Mesendoderm (in vitro differentiated cells): ENCODE measurements at regions not wholly inside any gene's neighbourhood (a gene's known extent, or its start where the extent isn't known, plus 50 kb on each side); places are given as distances from the start of the nearest gene placed in this dataset.

ENCODE experiments used
- DNase-seq: peaks from one replicate; pipeline ENCODE4 v3.0.0; 2013
- H2AK5ac ChIP-seq: 2 replicates; pipeline ENCODE4 v1.6.1; 2013; ENCODE audit warnings: low read length, inconsistent platforms
- H2BK120ac ChIP-seq: 2 replicates; pipeline ENCODE4 v1.6.1; 2013; ENCODE audit warnings: low read depth, mild to moderate bottlenecking, low read length, moderate library complexity, mixed read lengths
- H2BK15ac ChIP-seq: replicated peaks from 2 replicates; pipeline ENCODE4 v1.6.1; 2013; ENCODE audit warnings: low read depth, mild to moderate bottlenecking, moderate library complexity
- H2BK5ac ChIP-seq: 2 replicates; pipeline ENCODE4 v1.6.1; 2013; ENCODE audit warnings: low read length, inconsistent platforms
- H3K18ac ChIP-seq: 2 replicates; pipeline ENCODE4 v1.6.1; 2013; ENCODE audit warnings: mild to moderate bottlenecking, low read length, mixed read lengths
- H3K23ac ChIP-seq: one replicate; pipeline ENCODE4 v1.6.1; 2013; ENCODE audit warnings: low read length
- H3K27ac ChIP-seq: 2 replicates; pipeline ENCODE4 v1.5.1; 2013; ENCODE audit warnings: low read depth, mild to moderate bottlenecking, inconsistent platforms, low read length, moderate library complexity
- H3K27me3 ChIP-seq: 2 replicates; pipeline ENCODE4 v1.6.1; 2013; ENCODE audit warnings: low read length, control low read depth, mild to moderate bottlenecking, inconsistent platforms; ENCODE audit not compliant: insufficient read depth, poor library complexity
- H3K36me3 ChIP-seq: 2 replicates; pipeline ENCODE4 v1.6.1; 2013; ENCODE audit warnings: low read length, inconsistent platforms; ENCODE audit not compliant: control insufficient read depth, insufficient read depth
- H3K4ac ChIP-seq: one replicate; pipeline ENCODE4 v1.6.1; 2013; ENCODE audit warnings: low read depth, mild to moderate bottlenecking, low read length, moderate library complexity
- H3K4me1 ChIP-seq: 2 replicates; pipeline ENCODE4 v1.6.1; 2013; ENCODE audit warnings: low read depth, low read length, inconsistent platforms; ENCODE audit not compliant: control insufficient read depth
- H3K4me2 ChIP-seq: 2 replicates; pipeline ENCODE4 v1.6.1; 2013; ENCODE audit warnings: low read length
- H3K4me3 ChIP-seq: 2 replicates; pipeline ENCODE4 v1.5.1; 2013; ENCODE audit warnings: mild to moderate bottlenecking, low read length
- H3K56ac ChIP-seq: one replicate; pipeline ENCODE4 v1.6.1; 2013; ENCODE audit warnings: low read length
- H3K79me1 ChIP-seq: 2 replicates; pipeline ENCODE4 v1.6.1; 2013; ENCODE audit warnings: low read length, inconsistent platforms
- H3K79me2 ChIP-seq: 2 replicates; pipeline ENCODE4 v1.6.1; 2013; ENCODE audit warnings: mild to moderate bottlenecking, low read length; ENCODE audit not compliant: control insufficient read depth, insufficient read depth
- H3K9ac ChIP-seq: 2 replicates; pipeline ENCODE4 v1.6.1; 2013; ENCODE audit warnings: low read length, inconsistent platforms
- H4K5ac ChIP-seq: one replicate; pipeline ENCODE4 v1.6.1; 2013; ENCODE audit warnings: low read length
- H4K8ac ChIP-seq: one replicate; pipeline ENCODE4 v1.6.1; 2013; ENCODE audit warnings: low read depth, mild to moderate bottlenecking, control low read depth, low read length, moderate library complexity
- WGBS: extraction: QIAGEN DNeasy Blood & Tissue Kit; methylation state at CpG from one replicate; pipeline ENCODE4 v1.1.7; 2013; ENCODE audit warnings: low lambda C conversion rate, missing lambda C conversion rate; ENCODE audit not compliant: insufficient coverage; ENCODE audit errors: extremely low coverage; 5-methylcytosine and 5-hydroxymethylcytosine counted together

GRCh38 chr4:25563071-25563564, 92.5 kb upstream of the SLC34A2 start:
- Histone ChIP-seq H2BK15ac (no peak overlapping the region), H3K4me1 (no peaks in the 10 kb centered on the region), H3K79me1 (no peaks in the 10 kb centered on the region), H3K79me2 (no peaks in the 10 kb centered on the region), H3K9ac (no peak overlapping the region), H3K4me2 (no peak overlapping the region), H3K27ac (no peak overlapping the region), H3K4me3 (no peak overlapping the region), H3K23ac (no peak overlapping the region), H4K8ac (no peak overlapping the region), H3K18ac (no peak overlapping the region), H2AK5ac (no peak overlapping the region), H3K27me3 (no peaks in the 10 kb centered on the region), H3K56ac (no peak overlapping the region), H4K5ac (no peak overlapping the region), H3K4ac (no peak overlapping the region), H3K36me3 (no peaks in the 10 kb centered on the region), H2BK5ac (no peak overlapping the region), H2BK120ac (no peak overlapping the region)
- WGBS = no CpG with 5 or more reads among the region's 8 CpGs
- no peak for DNase-seq

GRCh38 chr4:25564836-25565235, 90.8 kb upstream of the SLC34A2 start:
- Histone ChIP-seq H3K36me3 (no peaks in the 10 kb centered on the region), H3K18ac (no peak overlapping the region), H3K79me1 (no peaks in the 10 kb centered on the region), H3K27me3 (no peaks in the 10 kb centered on the region), H3K4me2 (no peak overlapping the region), H2BK120ac (no peak overlapping the region), H2BK15ac (no peak overlapping the region), H3K4me3 (no peak overlapping the region), H4K5ac (no peak overlapping the region), H3K4ac (no peak overlapping the region), H3K4me1 (peaks cover 2% of the 10 kb centered on the region), H3K9ac (no peak overlapping the region), H4K8ac (no peak overlapping the region), H3K23ac (no peak overlapping the region), H2BK5ac (no peak overlapping the region), H3K27ac (no peak overlapping the region), H3K56ac (no peak overlapping the region), H2AK5ac (no peak overlapping the region), H3K79me2 (no peaks in the 10 kb centered on the region)
- no CpG with 5 or more reads among the region's 12 CpGs for WGBS
- DNase-seq = peak; percentile 19

GRCh38 chr4:25567253-25567652, 88.4 kb upstream of the SLC34A2 start:
- no CpG with 5 or more reads among the region's 2 CpGs for WGBS
- Histone ChIP-seq H3K4ac (no peak overlapping the region), H3K4me1 (peaks cover 2% of the 10 kb centered on the region), H3K27ac (no peak overlapping the region), H3K4me2 (no peak overlapping the region), H3K23ac (no peak overlapping the region), H3K56ac (no peak overlapping the region), H3K27me3 (no peaks in the 10 kb centered on the region), H3K36me3 (no peaks in the 10 kb centered on the region), H3K79me2 (no peaks in the 10 kb centered on the region), H2BK120ac (no peak overlapping the region), H4K8ac (no peak overlapping the region), H2BK15ac (no peak overlapping the region), H3K18ac (no peak overlapping the region), H2AK5ac (no peak overlapping the region), H3K4me3 (no peak overlapping the region), H4K5ac (no peak overlapping the region), H3K9ac (no peak overlapping the region), H2BK5ac (no peak overlapping the region), H3K79me1 (no peaks in the 10 kb centered on the region)
- DNase-seq = peak; percentile 60

GRCh38 chr4:25569716-25570115, 85.9 kb upstream of the SLC34A2 start:
- Histone ChIP-seq H2BK15ac (no peak overlapping the region), H3K79me2 (no peaks in the 10 kb centered on the region), H3K9ac (no peak overlapping the region), H3K18ac (no peak overlapping the region), H3K4me1 (peaks cover 2% of the 10 kb centered on the region), H3K23ac (no peak overlapping the region), H3K56ac (no peak overlapping the region), H2BK5ac (no peak overlapping the region), H3K36me3 (no peaks in the 10 kb centered on the region), H4K8ac (no peak overlapping the region), H3K27ac (no peak overlapping the region), H4K5ac (no peak overlapping the region), H3K4me3 (no peak overlapping the region), H2BK120ac (no peak overlapping the region), H2AK5ac (no peak overlapping the region), H3K4ac (no peak overlapping the region), H3K79me1 (no peaks in the 10 kb centered on the region), H3K27me3 (no peaks in the 10 kb centered on the region), H3K4me2 (no peak overlapping the region)
- no peak for DNase-seq
- whole genome bisulfite sequencing = no CpG with 5 or more reads among the region's 6 CpGs

- DNase-seq = no peak
- no peak overlapping the region for H3K4me2 ChIP-seq
- H3K9ac ChIP-seq = no peak overlapping the region
- H3K27ac ChIP-seq = no peak overlapping the region
- no peak overlapping the region for H4K5ac ChIP-seq
- H3K36me3 ChIP-seq = no peaks in the 10 kb centered on the region
- H3K4ac ChIP-seq = no peak overlapping the region
- no peak overlapping the region for H2BK15ac ChIP-seq
- H3K23ac ChIP-seq = no peak overlapping the region
- no peak overlapping the region for H2BK5ac ChIP-seq
- no peak overlapping the region for H2AK5ac ChIP-seq
- no peaks in the 10 kb centered on the region for H3K4me1 ChIP-seq
- no peaks in the 10 kb centered on the region for H3K79me1 ChIP-seq
- H3K79me2 ChIP-seq = no peaks in the 10 kb centered on the region
- H2BK120ac ChIP-seq = no peak overlapping the region
- no CpG with 5 or more reads among the region's 2 CpGs for WGBS
- H3K56ac ChIP-seq = no peak overlapping the region
- H3K4me3 ChIP-seq = no peak overlapping the region
- H3K27me3 ChIP-seq = no peaks in the 10 kb centered on the region
- no peak overlapping the region for H3K18ac ChIP-seq
- H4K8ac ChIP-seq = no peak overlapping the region
Measured at GRCh38 chr4:25575611-25576010, 80.0 kb upstream of the SLC34A2 start.

- H3K27me3 ChIP-seq = no peaks in the 10 kb centered on the region
- H3K56ac ChIP-seq = no peak overlapping the region
- no peaks in the 10 kb centered on the region for H3K4me1 ChIP-seq
- DNase-seq = no peak
- no peak overlapping the region for H3K27ac ChIP-seq
- H2BK15ac ChIP-seq = no peak overlapping the region
- no peaks in the 10 kb centered on the region for H3K36me3 ChIP-seq
- no peak overlapping the region for H3K23ac ChIP-seq
- no peak overlapping the region for H3K18ac ChIP-seq
- no peaks in the 10 kb centered on the region for H3K79me2 ChIP-seq
- no peak overlapping the region for H4K5ac ChIP-seq
- H3K4ac ChIP-seq = no peak overlapping the region
- no peak overlapping the region for H3K4me3 ChIP-seq
- WGBS = no CpG with 5 or more reads among the region's 2 CpGs
- H2AK5ac ChIP-seq = no peak overlapping the region
- no peak overlapping the region for H3K4me2 ChIP-seq
- no peak overlapping the region for H2BK120ac ChIP-seq
- no peaks in the 10 kb centered on the region for H3K79me1 ChIP-seq
- no peak overlapping the region for H2BK5ac ChIP-seq
- H3K9ac ChIP-seq = no peak overlapping the region
- no peak overlapping the region for H4K8ac ChIP-seq
Measured at GRCh38 chr4:25578432-25578831, 77.2 kb upstream of the SLC34A2 start.
